Mesothelial cell of epicardium (in vitro differentiated cells): ENCODE measurements at regions not wholly inside any gene's neighbourhood (a gene's known extent, or its start where the extent isn't known, plus 50 kb on each side); places are given as distances from the start of the nearest gene placed in this dataset.

Experiments used
- DNase-seq, 2 experiments: peaks; one replicate each; pipeline ENCODE4 v3.0.0; 2021; ENCODE audit warnings: low spot score in 2 of 2; ENCODE audit not compliant: unreplicated experiment in 2 of 2
- H3K27ac Mint-ChIP-seq: 2 replicates; pipeline ENCODE4 v1.8.0; 2021; ENCODE audit warnings: mixed read lengths
- H3K27me3 Mint-ChIP-seq: 2 replicates; pipeline ENCODE4 v1.8.0; 2021; ENCODE audit warnings: low read depth, mixed read lengths
- H3K36me3 Mint-ChIP-seq: 2 replicates; pipeline ENCODE4 v1.8.0; 2021; ENCODE audit warnings: mixed read lengths
- H3K4me1 Mint-ChIP-seq: 2 replicates; pipeline ENCODE4 v1.8.0; 2021; ENCODE audit warnings: mixed read lengths
- H3K4me3 Mint-ChIP-seq: 2 replicates; pipeline ENCODE4 v1.8.0; 2021; ENCODE audit warnings: mild to moderate bottlenecking, moderate library complexity, mixed read lengths
- H3K9me3 Mint-ChIP-seq: 2 replicates; pipeline ENCODE4 v1.8.0; 2021; ENCODE audit warnings: mixed read lengths
- TF ChIP-seq, protein P1 (sequence below): fragments of 200-600 bp; sonication (generic); IDR thresholded peaks from one replicate; pipeline ENCODE4 v1.5.0; 2021; ENCODE audit warnings: antibody characterized with exemption; ENCODE audit not compliant: unreplicated experiment

- no peak overlapping the region for H3K4me3 Mint-ChIP-seq
Observed at GRCh38 chr11:28815110-28815509, 706.9 kb downstream of the METTL15 start.

DNA sequence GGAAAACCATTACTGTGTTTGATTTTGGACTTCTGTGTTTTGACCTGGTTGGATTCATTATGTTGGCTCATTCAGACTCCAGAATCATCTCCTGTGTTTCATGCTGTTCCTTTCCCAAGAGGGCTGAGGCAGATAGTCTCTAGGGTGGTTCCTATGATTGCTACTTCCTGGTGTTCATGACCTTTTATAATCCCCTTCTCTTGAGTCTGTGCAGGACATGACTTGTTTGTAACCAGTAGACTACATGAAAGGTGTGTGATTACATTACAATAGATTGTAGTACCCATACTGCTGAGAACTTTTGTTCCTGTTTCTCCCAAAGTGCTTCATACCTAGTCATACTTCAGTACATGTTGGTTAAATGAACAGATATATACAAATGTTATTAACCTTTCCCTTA lies 700.6 kb downstream of the METTL15 start:
- TF ChIP-seq, protein P1, sequence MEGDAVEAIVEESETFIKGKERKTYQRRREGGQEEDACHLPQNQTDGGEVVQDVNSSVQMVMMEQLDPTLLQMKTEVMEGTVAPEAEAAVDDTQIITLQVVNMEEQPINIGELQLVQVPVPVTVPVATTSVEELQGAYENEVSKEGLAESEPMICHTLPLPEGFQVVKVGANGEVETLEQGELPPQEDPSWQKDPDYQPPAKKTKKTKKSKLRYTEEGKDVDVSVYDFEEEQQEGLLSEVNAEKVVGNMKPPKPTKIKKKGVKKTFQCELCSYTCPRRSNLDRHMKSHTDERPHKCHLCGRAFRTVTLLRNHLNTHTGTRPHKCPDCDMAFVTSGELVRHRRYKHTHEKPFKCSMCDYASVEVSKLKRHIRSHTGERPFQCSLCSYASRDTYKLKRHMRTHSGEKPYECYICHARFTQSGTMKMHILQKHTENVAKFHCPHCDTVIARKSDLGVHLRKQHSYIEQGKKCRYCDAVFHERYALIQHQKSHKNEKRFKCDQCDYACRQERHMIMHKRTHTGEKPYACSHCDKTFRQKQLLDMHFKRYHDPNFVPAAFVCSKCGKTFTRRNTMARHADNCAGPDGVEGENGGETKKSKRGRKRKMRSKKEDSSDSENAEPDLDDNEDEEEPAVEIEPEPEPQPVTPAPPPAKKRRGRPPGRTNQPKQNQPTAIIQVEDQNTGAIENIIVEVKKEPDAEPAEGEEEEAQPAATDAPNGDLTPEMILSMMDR: no peak
- no peaks in the 10 kb centered on the region for H3K36me3 Mint-ChIP-seq
- H3K27ac Mint-ChIP-seq: no peak overlapping the region
- H3K9me3 Mint-ChIP-seq: no peaks in the 10 kb centered on the region
- no peak for DNase-seq
- no peaks in the 10 kb centered on the region for H3K4me1 Mint-ChIP-seq
- H3K27me3 Mint-ChIP-seq: no peaks in the 10 kb centered on the region
- no peak overlapping the region for H3K4me3 Mint-ChIP-seq

More at GRCh38 chr11:28815110-28815509, 706.9 kb downstream of the METTL15 start:
- H3K27ac Mint-ChIP-seq: no peak overlapping the region
- DNase-seq: no peak
- H3K36me3 Mint-ChIP-seq: no peaks in the 10 kb centered on the region
- H3K4me1 Mint-ChIP-seq: no peaks in the 10 kb centered on the region
- H3K27me3 Mint-ChIP-seq: no peaks in the 10 kb centered on the region
- peaks cover 12% of the 10 kb centered on the region for H3K9me3 Mint-ChIP-seq
- TF ChIP-seq, protein P1: no peak

DNA sequence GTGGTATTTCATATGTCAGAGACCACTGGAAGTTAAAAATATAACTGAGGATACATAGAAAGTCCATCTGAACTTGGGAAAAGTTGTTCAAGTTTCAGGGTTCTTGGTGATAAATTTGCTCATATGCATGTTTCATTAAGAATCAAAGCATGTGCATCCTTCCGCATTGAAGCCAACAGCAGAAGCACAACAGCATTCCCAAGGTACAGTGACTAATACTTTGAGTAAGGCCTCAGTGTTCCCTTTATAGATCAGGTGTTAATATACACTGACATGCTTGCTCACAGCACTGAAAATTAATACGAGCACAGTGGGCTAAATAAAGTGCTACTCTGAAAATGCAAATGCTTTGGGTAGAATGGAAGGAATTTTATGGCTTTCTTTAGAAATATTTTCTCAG lies 691.1 kb downstream of the METTL15 start:
- Mint-ChIP-seq H3K4me3 (no peak overlapping the region), H3K4me1 (no peaks in the 10 kb centered on the region), H3K36me3 (no peaks in the 10 kb centered on the region), H3K27me3 (no peaks in the 10 kb centered on the region), H3K27ac (no peak overlapping the region), H3K9me3 (peaks cover 10% of the 10 kb centered on the region)
- TF ChIP-seq, protein P1: no peak
- no peak for DNase-seq

DNA sequence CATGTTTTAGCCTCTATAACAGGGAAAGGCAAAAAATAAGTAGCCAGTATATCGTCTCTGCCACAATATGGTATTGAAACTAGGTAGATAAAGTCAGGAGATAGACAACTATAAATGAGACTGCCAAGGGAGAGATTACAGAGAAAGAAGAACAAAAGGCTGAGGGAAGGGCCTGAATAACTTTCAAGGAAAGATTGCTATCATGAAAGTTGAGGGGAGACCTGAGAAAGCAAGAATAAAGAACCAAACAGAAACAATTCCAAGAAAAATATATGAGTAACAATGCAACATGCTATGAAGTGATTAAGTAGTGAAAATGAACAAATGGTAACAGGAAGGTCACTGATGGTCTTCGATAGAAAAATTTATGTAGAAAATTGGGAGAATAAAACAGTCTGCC lies 690.1 kb downstream of the METTL15 start:
- no peak overlapping the region for H3K4me3 Mint-ChIP-seq
- H3K36me3 Mint-ChIP-seq: no peaks in the 10 kb centered on the region
- no peak for DNase-seq
- no peaks in the 10 kb centered on the region for H3K4me1 Mint-ChIP-seq
- TF ChIP-seq, protein P1: no peak
- peaks cover 13% of the 10 kb centered on the region for H3K9me3 Mint-ChIP-seq
- H3K27me3 Mint-ChIP-seq: no peaks in the 10 kb centered on the region
- no peak overlapping the region for H3K27ac Mint-ChIP-seq

GRCh38 chr11:28797536-28797935 lies 689.3 kb downstream of the METTL15 start:
- Mint-ChIP-seq H3K36me3 (no peaks in the 10 kb centered on the region), H3K27me3 (no peaks in the 10 kb centered on the region), H3K4me1 (no peaks in the 10 kb centered on the region), H3K4me3 (no peak overlapping the region), H3K27ac (no peak overlapping the region), H3K9me3 (peaks cover 7% of the 10 kb centered on the region)
- TF ChIP-seq, protein P1: no peak
- no peak for DNase-seq

DNA sequence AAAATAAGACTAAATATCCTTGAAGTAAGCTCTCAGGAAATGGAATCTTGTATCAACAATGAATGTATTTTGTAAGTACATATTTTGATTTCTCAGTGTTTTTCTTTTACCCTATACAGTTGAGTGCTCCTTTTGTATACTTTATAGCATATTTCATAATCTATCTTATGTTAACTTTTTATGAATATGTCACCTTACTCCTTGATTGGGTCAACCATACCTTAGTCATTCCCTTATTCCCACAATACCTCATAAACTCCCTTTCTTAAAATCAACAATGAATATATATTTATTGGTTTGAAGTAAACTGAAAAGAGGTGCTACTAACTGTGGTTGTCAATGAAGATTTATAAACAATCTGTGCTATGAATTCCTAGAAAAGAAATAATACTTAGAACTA lies 686.2 kb downstream of the METTL15 start:
- TF ChIP-seq, protein P1: no peak
- Mint-ChIP-seq H3K27me3 (no peaks in the 10 kb centered on the region), H3K9me3 (peaks cover 33% of the 10 kb centered on the region), H3K27ac (no peak overlapping the region), H3K4me1 (no peaks in the 10 kb centered on the region), H3K36me3 (no peaks in the 10 kb centered on the region), H3K4me3 (no peak overlapping the region)
- no peak for DNase-seq
